Gastroesophageal sphincter (tissue), 3 donors: ENCODE measurements at regions not wholly inside any gene's neighbourhood (a gene's known extent, or its start where the extent isn't known, plus 50 kb on each side); places are given as distances from the start of the nearest gene placed in this dataset.

Source experiments
- POLR2A ChIP-seq, 2 donors: fragments of 450-650 bp; IDR thresholded peaks; one replicate each; pipeline ENCODE4 v1.6.1; 2017; ENCODE audit warnings: antibody characterized with exemption in 2 of 2, mild to moderate bottlenecking in 2 of 2, moderate library complexity in 1 of 2
- TF ChIP-seq, protein P1 (sequence below), 4 experiments: fragments of 200-600 bp in 2 of 4; fragments of 450-650 bp in 2 of 4; sonication (generic) in 1 of 4; IDR thresholded peaks; one replicate each; pipeline ENCODE4 v1.5.1; 2017 to 2019; ENCODE audit warnings: antibody characterized with exemption in 4 of 4, mild to moderate bottlenecking in 2 of 4, moderate library complexity in 2 of 4

DNA sequence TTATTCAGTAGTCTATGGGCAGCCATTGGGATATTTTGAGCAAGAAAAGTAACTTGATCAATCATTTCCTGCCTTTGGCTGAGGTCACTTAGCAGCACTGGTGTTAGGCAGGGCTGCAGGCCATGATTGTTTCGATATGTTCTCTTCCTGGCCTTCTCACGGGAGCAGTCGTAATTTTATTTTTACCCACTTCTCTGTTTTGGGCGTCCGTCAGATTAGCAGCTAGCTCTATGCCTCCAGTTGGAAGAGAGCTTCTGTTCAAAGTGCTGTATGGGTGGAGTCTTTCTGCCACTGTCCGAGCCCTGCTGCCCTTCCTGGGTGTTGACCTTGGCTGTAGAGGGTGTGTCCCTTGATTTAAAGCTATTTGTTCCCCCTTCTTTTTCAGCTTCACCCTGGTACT is 123.4 kb upstream of the ROPN1 start:
- TF ChIP-seq, protein P1, sequence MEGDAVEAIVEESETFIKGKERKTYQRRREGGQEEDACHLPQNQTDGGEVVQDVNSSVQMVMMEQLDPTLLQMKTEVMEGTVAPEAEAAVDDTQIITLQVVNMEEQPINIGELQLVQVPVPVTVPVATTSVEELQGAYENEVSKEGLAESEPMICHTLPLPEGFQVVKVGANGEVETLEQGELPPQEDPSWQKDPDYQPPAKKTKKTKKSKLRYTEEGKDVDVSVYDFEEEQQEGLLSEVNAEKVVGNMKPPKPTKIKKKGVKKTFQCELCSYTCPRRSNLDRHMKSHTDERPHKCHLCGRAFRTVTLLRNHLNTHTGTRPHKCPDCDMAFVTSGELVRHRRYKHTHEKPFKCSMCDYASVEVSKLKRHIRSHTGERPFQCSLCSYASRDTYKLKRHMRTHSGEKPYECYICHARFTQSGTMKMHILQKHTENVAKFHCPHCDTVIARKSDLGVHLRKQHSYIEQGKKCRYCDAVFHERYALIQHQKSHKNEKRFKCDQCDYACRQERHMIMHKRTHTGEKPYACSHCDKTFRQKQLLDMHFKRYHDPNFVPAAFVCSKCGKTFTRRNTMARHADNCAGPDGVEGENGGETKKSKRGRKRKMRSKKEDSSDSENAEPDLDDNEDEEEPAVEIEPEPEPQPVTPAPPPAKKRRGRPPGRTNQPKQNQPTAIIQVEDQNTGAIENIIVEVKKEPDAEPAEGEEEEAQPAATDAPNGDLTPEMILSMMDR (IDR thresholded peaks at IDR 0.05) = no peak
- no peak for TF ChIP-seq POLR2A (IDR thresholded peaks at IDR 0.05)
